ENCODE measurements at regions not wholly inside any gene's neighbourhood (a gene's known extent, or its start where the extent isn't known, plus 50 kb on each side); places are given as distances from the start of the nearest gene placed in this dataset.

DNA sequence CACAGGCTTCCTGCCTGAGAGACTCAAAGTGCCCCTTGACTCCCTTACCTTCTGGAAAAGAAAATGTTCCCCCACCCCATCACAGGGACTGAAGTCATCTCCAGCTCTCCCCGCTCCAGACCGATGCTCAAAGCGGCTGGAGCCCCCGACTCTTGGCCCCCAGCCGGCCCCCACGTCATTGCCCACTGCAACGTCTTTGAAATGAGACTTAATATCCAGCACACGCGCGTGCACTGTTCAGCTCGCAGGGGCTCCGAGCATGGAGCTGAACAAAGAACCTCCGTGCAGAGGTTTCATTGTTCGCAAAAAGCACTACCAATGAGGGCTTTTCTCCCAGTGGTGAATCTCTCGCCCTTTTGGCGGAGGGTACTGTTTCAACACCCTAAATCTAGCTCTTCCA is 313.4 kb upstream of the SORL1-AS1 start:
- WGBS (ENCODE audit: extremely low coverage, insufficient coverage, insufficient read length) = no CpG with 5 or more reads among the region's 16 CpGs
- no peak overlapping the region for H3K4me3 ChIP-seq (ENCODE audit: low read depth, low read length)

DNA sequence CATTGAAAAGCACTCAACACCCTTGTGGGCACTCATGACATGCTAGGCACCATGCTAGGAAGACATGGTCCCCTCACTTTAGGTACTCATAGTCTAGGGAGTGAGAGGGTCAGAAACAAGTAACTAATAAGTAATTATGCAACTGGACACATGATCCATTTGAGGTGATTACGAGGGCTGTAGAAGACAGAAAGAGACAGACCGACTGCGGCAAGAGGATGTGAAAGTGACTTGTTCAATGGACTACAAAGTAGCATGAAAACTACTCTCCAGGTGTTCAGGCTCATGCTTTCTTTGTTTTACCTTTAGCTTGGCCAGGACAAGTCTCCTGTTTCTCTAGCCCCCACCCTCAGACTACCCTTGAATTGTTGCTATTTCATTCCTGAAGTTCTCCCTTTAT is 310.8 kb upstream of the SORL1-AS1 start:
- no peak overlapping the region for H2BK120ac ChIP-seq (ENCODE audit: insufficient read depth, low read length, poor library complexity)
- H3K27ac ChIP-seq (ENCODE audit: low read depth, low read length) = no peak overlapping the region
- DNase-seq = no peak
- H3K18ac ChIP-seq (ENCODE audit: low read length) = no peak overlapping the region
- no peaks in the 10 kb centered on the region for H3K36me3 ChIP-seq (ENCODE audit: control insufficient read depth in 1 of 2, insufficient read depth in 2 of 2, low read length in 2 of 2)
- H3K79me2 ChIP-seq (ENCODE audit: control insufficient read depth, insufficient read depth, low read length, poor library complexity) = no peaks in the 10 kb centered on the region
- H3K79me1 ChIP-seq (ENCODE audit: low read length) = no peaks in the 10 kb centered on the region
- no peak overlapping the region for H4K91ac ChIP-seq (ENCODE audit: low read depth, low read length)
- H3K14ac ChIP-seq (ENCODE audit: low read length) = no peak overlapping the region
- H2BK5ac ChIP-seq (ENCODE audit: low read depth, low read length, poor library complexity) = no peak overlapping the region
- H3K9ac ChIP-seq (ENCODE audit: low read length) = no peak overlapping the region
- no peak overlapping the region for H3K4me2 ChIP-seq (ENCODE audit: low read length)
- no peak overlapping the region for H3K23ac ChIP-seq (ENCODE audit: low read length)
- H2AK5ac ChIP-seq (ENCODE audit: low read length) = no peak overlapping the region
- no peak overlapping the region for H2AFZ ChIP-seq (ENCODE audit: insufficient read depth, low read length, poor library complexity)
- H3K9me3 ChIP-seq (ENCODE audit: insufficient read depth, low read depth, low read length) = no peaks in the 10 kb centered on the region
- WGBS (ENCODE audit: extremely low coverage, insufficient coverage, insufficient read length) = no CpG with 5 or more reads among the region's 3 CpGs
- no peaks in the 10 kb centered on the region for H3K27me3 ChIP-seq (ENCODE audit: insufficient read depth, low read length)
- no peak overlapping the region for H3K4me3 ChIP-seq (ENCODE audit: low read depth, low read length)
- H2BK12ac ChIP-seq (ENCODE audit: low read length) = no peak overlapping the region
- H3K4ac ChIP-seq (ENCODE audit: low read depth, low read length) = no peak overlapping the region
- no peaks in the 10 kb centered on the region for H3K4me1 ChIP-seq (ENCODE audit: control insufficient read depth in 1 of 2, insufficient read depth in 2 of 2, low read length in 2 of 2)
- H4K12ac ChIP-seq (ENCODE audit: low read depth, low read length) = no peak overlapping the region
- H4K8ac ChIP-seq (ENCODE audit: low read depth, low read length) = no peak overlapping the region

More for the DNA sequence above, 313.4 kb upstream of the SORL1-AS1 start:
- Histone ChIP-seq H4K91ac (ENCODE audit: low read depth, low read length) (no peak overlapping the region), H4K12ac (ENCODE audit: low read depth, low read length) (no peak overlapping the region), H3K14ac (ENCODE audit: low read length) (no peak overlapping the region), H3K4me2 (ENCODE audit: low read length) (no peak overlapping the region), H3K4me1 (ENCODE audit: control insufficient read depth in 1 of 2, insufficient read depth in 2 of 2, low read length in 2 of 2) (no peaks in the 10 kb centered on the region), H3K18ac (ENCODE audit: low read length) (no peak overlapping the region), H3K23ac (ENCODE audit: low read length) (no peak overlapping the region), H2BK120ac (ENCODE audit: insufficient read depth, low read length, poor library complexity) (no peak overlapping the region), H4K8ac (ENCODE audit: low read depth, low read length) (no peak overlapping the region), H3K9ac (ENCODE audit: low read length) (no peak overlapping the region), H2AK5ac (ENCODE audit: low read length) (no peak overlapping the region), H3K27me3 (ENCODE audit: insufficient read depth, low read length) (no peaks in the 10 kb centered on the region), H3K79me2 (ENCODE audit: control insufficient read depth, insufficient read depth, low read length, poor library complexity) (no peaks in the 10 kb centered on the region), H3K27ac (ENCODE audit: low read depth, low read length) (no peak overlapping the region), H2AFZ (ENCODE audit: insufficient read depth, low read length, poor library complexity) (no peak overlapping the region), H3K4ac (ENCODE audit: low read depth, low read length) (no peak overlapping the region), H3K36me3 (ENCODE audit: control insufficient read depth in 1 of 2, insufficient read depth in 2 of 2, low read length in 2 of 2) (no peaks in the 10 kb centered on the region), H2BK5ac (ENCODE audit: low read depth, low read length, poor library complexity) (no peak overlapping the region), H3K9me3 (ENCODE audit: insufficient read depth, low read depth, low read length) (no peaks in the 10 kb centered on the region), H2BK12ac (ENCODE audit: low read length) (no peak overlapping the region), H3K79me1 (ENCODE audit: low read length) (no peaks in the 10 kb centered on the region)
- DNase-seq = no peak

DNA sequence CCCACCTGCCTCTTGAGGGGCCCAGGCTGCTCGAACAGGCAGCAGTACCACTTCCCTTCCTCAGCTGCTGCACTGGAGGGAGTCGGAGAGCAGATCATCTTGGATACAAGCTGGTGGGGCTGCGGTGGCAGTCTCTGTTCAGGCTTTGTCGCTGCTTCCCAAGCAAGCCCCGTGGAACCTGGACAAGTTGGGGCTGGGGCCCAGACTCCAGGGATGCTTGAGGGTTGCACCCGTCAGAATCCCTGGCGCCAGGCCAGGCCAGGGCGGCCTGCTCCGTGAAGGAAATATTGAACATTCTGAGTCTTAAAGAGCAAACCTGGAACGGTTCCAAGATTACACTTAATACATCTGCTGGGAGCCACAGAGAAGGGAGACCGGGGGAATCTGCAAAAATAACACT is 310.1 kb upstream of the SORL1-AS1 start:
- no peak overlapping the region for H2BK12ac ChIP-seq (ENCODE audit: low read length)
- H3K27ac ChIP-seq (ENCODE audit: low read depth, low read length) = no peak overlapping the region
- no peak overlapping the region for H2BK5ac ChIP-seq (ENCODE audit: low read depth, low read length, poor library complexity)
- no peak overlapping the region for H2AK5ac ChIP-seq (ENCODE audit: low read length)
- no peak overlapping the region for H4K12ac ChIP-seq (ENCODE audit: low read depth, low read length)
- no peak overlapping the region for H2BK120ac ChIP-seq (ENCODE audit: insufficient read depth, low read length, poor library complexity)
- H3K79me2 ChIP-seq (ENCODE audit: control insufficient read depth, insufficient read depth, low read length, poor library complexity) = no peaks in the 10 kb centered on the region
- H3K4me3 ChIP-seq (ENCODE audit: low read depth, low read length) = no peak overlapping the region
- H3K18ac ChIP-seq (ENCODE audit: low read length) = no peak overlapping the region
- H4K8ac ChIP-seq (ENCODE audit: low read depth, low read length) = no peak overlapping the region
- no peaks in the 10 kb centered on the region for H3K79me1 ChIP-seq (ENCODE audit: low read length)
- H3K9ac ChIP-seq (ENCODE audit: low read length) = no peak overlapping the region
- no peak overlapping the region for H3K14ac ChIP-seq (ENCODE audit: low read length)
- H2AFZ ChIP-seq (ENCODE audit: insufficient read depth, low read length, poor library complexity) = no peak overlapping the region
- no peak overlapping the region for H3K4ac ChIP-seq (ENCODE audit: low read depth, low read length)
- H3K4me1 ChIP-seq (ENCODE audit: control insufficient read depth in 1 of 2, insufficient read depth in 2 of 2, low read length in 2 of 2) = no peaks in the 10 kb centered on the region
- H3K36me3 ChIP-seq (ENCODE audit: control insufficient read depth in 1 of 2, insufficient read depth in 2 of 2, low read length in 2 of 2) = no peaks in the 10 kb centered on the region
- DNase-seq = no peak
- WGBS (ENCODE audit: extremely low coverage, insufficient coverage, insufficient read length) = no CpG with 5 or more reads among the region's 11 CpGs
- H3K27me3 ChIP-seq (ENCODE audit: insufficient read depth, low read length) = no peaks in the 10 kb centered on the region
- no peak overlapping the region for H3K4me2 ChIP-seq (ENCODE audit: low read length)
- no peak overlapping the region for H4K91ac ChIP-seq (ENCODE audit: low read depth, low read length)
- H3K23ac ChIP-seq (ENCODE audit: low read length) = no peak overlapping the region
- no peaks in the 10 kb centered on the region for H3K9me3 ChIP-seq (ENCODE audit: insufficient read depth, low read depth, low read length)

DNA sequence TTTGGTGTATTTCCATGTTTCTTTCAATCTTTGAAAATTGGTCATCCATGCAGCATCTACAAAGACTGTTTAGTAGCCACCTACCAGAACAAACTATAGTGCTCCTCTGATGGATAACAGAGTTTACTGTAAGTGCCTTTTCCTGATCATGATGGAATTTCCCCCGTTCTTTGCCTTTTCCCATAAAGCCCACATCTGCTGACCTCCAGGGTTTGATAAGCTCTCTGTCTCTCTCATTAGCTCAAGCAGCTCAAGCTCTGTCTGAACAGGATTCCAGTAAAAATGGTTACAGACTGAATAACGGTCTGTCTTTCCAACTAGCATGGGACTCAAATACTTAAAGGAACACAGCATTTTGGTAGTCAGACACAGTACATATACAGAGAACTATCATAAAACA is 308.4 kb upstream of the SORL1-AS1 start:
- Histone ChIP-seq H3K4me2 (ENCODE audit: low read length) (no peak overlapping the region), H3K27ac (ENCODE audit: low read depth, low read length) (no peak overlapping the region), H3K18ac (ENCODE audit: low read length) (no peak overlapping the region), H3K14ac (ENCODE audit: low read length) (no peak overlapping the region), H2AK5ac (ENCODE audit: low read length) (no peak overlapping the region), H3K23ac (ENCODE audit: low read length) (no peak overlapping the region), H3K9me3 (ENCODE audit: insufficient read depth, low read depth, low read length) (no peaks in the 10 kb centered on the region), H4K8ac (ENCODE audit: low read depth, low read length) (no peak overlapping the region), H3K36me3 (ENCODE audit: control insufficient read depth in 1 of 2, insufficient read depth in 2 of 2, low read length in 2 of 2) (no peaks in the 10 kb centered on the region), H2BK12ac (ENCODE audit: low read length) (no peak overlapping the region), H3K4me3 (ENCODE audit: low read depth, low read length) (no peak overlapping the region), H2BK5ac (ENCODE audit: low read depth, low read length, poor library complexity) (no peak overlapping the region), H4K91ac (ENCODE audit: low read depth, low read length) (no peak overlapping the region), H3K9ac (ENCODE audit: low read length) (no peak overlapping the region), H3K27me3 (ENCODE audit: insufficient read depth, low read length) (no peaks in the 10 kb centered on the region), H2BK120ac (ENCODE audit: insufficient read depth, low read length, poor library complexity) (no peak overlapping the region), H3K79me2 (ENCODE audit: control insufficient read depth, insufficient read depth, low read length, poor library complexity) (no peaks in the 10 kb centered on the region), H2AFZ (ENCODE audit: insufficient read depth, low read length, poor library complexity) (no peak overlapping the region), H3K79me1 (ENCODE audit: low read length) (no peaks in the 10 kb centered on the region), H3K4ac (ENCODE audit: low read depth, low read length) (no peak overlapping the region), H3K4me1 (ENCODE audit: control insufficient read depth in 1 of 2, insufficient read depth in 2 of 2, low read length in 2 of 2) (peaks cover 0 to 2% of the 10 kb centered on the region in 2 experiments), H4K12ac (ENCODE audit: low read depth, low read length) (no peak overlapping the region)
- DNase-seq = no peak
- no CpG with 5 or more reads among the region's 2 CpGs for WGBS (ENCODE audit: extremely low coverage, insufficient coverage, insufficient read length)
